HG03280 (cell line): ENCODE measurements at regions not wholly inside any gene's neighbourhood (a gene's known extent, or its start where the extent isn't known, plus 50 kb on each side); places are given as distances from the start of the nearest gene placed in this dataset.

ENCODE experiments used
- ATAC-seq: cut with Tn5 transposase; IDR thresholded peaks from one replicate; pipeline ENCODE4 v1.9.1; 2021; ENCODE audit warnings: mild to moderate bottlenecking, moderate library complexity; ENCODE audit not compliant: unreplicated experiment

DNA sequence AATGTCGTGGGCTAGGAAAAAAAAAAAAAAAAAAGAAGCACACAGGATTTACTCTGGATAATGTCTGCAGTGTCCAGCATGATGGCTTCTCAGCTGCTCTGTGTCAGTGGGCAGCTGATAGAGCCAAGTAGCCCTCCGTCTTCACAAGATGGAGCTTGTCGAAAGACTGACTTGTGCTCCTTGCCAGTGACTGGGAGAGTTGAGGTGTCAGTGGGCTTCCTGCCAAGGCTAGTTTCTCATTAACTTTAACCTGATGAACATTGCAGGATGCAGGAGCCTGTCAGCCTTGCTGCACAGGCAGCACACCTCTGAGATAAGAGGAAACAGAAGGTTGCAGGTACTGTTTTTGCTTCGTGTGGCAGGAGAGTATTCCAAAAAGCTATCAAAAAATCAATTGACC, 171.4 kb upstream of the SGCD start:
- ATAC-seq: no peak

DNA sequence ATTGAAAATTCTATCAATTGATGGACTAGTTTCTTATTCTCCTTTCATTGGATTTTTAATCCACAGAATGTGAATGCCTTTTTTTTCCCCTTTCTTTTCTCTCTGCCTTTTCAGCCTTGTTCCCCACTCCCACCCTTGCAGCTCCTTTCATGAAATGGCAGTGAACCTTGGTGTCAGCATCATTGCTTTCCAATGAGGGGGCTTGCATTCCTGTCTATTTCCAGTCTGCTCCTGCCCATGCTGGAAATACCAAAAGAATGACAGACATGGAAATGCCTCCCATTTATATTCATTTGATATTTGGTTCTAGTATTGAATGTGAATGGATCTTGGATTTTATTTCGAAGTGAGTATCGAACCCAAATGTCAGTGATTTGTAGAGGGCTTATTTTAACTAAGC, 162.7 kb upstream of the SGCD start:
- no peak for ATAC-seq

DNA sequence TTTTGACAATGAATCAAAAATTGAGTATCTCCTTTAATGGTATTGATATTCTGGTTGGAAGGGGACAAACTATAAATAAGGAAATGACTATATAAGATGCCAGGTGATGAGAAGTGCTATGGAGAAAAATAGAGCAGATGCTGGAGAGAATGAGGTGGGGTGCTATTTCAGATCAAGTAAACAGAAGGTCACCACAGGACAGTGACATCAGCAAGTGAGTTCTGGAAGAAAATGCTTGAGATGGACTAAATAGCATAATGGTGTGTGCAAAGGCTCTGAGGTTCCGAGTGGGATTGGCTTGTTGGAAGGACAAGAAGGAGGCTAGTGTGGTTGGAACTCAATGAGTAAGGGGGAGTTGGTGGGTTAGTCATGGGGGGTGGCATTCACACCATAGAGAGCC, 157.5 kb upstream of the SGCD start:
- no peak for ATAC-seq

DNA sequence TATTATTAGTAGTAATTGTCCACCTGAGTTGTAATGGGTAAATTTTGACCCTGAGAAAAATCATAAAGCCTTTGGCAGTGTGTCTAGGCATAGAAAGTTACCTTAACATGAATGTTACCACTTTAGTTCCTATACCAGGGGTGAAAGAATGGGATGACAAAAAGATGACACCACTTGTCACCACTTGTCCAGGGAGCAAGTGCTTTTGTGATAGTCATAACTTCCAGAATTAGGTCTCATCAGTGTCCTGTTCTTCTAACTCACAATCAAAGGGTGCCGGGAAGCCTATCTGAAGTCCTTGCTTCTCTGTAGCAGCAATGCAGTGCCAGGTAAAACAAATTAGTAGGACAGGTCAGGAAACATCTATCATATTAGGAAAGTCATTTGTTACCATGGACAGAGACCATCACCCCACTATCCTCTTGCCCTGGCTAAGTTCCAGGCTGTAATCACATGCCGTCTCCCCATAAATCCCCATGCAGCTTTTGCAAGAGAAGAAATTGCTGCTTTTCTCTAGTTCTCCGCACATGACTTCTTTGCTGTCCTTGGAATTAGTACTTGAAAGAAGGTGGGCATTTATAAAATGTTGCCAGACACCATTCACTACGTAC, 156.5 kb upstream of the SGCD start:
- ATAC-seq: no peak

DNA sequence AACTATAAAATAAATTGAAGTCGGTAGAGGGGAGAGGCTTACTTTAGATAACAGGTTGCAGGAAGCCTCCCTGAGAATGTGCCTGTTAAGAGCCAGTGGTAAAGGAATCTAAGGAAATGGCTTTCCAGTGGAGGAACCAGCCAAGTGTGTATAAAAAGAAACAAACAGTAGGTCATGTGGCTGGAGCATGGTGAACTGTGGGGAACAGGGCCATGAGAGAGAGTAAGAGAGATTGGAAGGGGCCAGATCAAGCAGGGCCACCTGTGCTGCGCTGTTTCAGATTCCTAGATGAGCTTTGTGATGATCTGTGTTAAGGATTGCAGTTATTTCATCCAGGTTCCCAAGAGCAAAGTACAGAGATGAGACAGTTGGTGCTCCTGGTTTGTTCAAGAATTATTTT, 152.7 kb upstream of the SGCD start:
- no peak for ATAC-seq

DNA sequence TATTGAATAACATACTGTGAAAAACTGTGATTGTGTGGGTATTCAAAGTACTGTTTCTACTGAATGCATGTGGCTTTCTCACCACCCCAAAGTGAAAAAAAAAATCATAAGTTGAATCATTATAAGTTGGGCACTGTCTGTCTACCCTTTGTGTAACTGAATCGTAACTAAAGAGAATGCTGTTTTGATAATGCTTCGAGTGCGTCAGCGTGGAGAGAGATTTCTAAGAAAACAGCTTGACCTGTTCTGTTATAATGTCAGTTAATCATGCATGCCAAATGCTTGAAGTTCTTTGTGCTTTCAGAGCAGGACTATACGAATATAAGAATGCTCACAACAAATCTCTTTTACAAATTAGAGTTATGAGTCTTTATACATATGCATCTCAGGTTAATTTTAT, 148.8 kb upstream of the SGCD start:
- no peak for ATAC-seq

DNA sequence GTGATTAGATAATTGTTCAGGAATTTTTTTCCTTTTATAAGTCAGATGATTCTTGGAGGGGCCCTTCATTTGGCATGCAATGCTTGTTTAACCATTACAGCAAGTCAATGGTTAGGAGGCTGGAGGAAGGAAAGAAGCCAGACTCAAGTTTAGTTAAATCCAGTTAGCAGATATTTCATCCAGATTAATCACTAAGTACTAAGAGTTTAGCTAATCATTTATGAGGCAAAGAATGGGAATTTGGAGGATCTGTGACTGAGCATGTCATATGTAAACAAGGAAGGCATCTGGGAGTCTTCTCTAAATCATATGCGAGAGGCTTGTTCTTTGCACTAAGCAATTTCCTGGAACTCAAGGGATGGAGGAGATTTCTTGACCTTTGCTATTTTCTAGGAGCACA, 145.3 kb upstream of the SGCD start:
- ATAC-seq: no peak

DNA sequence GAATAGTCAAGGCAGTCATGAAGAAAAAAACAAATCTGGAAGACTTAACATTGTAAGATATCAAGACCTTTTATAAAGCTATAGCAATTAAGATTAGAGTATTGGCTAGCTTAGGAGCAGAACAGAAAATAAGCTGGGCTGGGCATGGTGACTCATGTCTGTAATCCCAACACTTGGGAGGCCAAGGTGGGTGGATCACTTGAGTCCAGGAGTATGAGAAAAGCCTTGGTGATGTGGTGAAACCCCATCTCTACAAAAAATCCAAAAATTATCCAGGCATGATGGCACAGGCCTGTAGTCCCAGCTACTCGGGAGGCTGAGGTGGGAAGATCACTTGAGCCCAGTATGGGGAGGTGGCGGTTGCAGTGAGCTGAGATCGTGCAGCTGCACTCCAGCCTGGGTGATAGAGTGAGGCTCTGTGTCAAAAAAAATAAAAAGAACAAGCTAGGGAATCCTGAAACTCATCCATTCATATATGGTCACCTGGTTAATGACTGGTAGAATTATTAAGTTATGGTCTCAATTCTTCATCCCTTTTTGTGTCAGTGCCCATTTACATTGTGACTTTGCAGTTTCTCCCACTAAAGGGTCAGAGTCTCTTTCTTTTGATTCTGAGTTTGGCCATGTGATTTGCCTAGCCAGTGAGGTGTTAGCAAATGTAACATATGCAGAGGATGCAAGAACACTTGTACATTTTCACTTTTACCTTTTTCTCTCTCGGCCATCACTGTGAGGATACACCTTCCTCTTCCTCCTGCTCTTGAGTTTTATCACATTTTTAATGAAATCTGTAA, 144.6 kb upstream of the SGCD start:
- ATAC-seq: no peak

DNA sequence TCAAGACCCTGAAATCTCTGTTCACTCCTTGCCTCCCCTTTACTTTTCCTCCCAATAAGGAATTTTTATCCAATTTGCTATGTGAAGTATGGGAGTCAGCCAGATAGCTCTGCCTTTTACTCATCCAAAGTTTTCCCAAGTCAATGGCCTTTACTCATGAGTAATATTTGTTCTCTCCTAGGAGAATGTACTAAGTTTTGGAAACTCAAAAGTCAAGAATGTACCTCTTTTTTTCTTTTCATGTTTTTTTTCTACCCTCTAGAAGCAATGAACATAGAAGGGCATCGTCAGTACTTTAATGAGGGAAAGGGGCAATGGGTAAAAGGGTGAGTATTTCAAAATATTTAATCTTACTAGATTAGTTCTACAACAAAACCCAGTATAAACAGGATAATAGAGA, 140.2 kb upstream of the SGCD start:
- no peak for ATAC-seq

DNA sequence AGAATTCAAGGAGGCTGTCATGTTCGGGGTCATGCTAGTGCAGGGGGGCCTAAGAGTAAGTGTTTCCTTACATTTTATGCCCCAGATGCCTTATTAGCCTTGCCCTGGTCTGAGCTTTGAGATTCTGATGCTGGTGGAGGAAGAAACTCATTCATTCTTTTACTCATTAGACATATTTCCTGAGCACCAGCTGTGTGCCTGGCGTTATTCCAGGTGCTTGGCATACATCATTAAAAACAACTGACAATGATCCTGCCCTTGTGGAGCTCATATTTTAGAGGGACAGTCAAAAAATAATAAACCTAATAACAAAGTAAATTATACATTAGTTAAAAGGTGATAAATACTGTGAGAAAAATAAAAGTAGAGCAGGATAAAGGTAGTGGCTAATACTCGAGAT, 138.9 kb upstream of the SGCD start:
- no peak for ATAC-seq

DNA sequence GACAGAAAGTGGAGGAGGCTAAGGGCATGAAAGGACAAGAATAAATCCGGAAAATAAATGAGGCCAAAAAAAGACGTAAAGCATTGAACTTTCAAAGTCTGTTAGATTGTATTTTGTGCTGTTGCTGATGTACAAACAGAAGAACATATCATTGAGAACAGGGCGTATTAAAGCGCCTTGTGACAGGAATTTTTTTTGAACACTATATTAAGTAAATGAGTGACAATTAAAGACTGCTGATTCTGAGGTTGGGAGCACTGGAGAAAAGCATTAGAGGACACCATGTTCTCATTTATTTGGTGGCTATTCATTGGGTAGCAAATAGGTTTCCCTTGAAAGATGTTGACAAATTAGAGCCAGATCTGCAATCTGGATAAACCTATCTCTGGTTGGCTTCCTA, 137.3 kb upstream of the SGCD start:
- no peak for ATAC-seq

DNA sequence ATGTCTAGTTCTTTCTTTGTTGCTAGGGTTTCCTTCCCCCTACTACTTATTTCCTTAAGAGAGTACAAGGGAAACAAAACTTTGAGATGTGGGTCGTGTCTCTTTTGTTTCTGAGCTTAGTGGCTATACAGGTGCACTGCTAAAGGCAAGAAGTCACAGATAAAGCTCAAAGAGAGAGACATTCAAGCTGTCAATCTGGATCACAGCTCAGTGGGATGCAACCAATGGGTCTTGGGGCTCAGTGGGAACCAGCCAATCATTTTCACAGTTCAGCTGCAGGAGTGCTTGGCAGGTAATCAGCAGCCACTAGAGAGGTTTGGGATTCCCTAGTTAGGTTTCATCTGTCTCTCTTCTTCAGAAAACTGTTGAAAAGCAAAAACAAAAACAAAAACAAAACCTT, 135.4 kb upstream of the SGCD start:
- ATAC-seq: no peak

DNA sequence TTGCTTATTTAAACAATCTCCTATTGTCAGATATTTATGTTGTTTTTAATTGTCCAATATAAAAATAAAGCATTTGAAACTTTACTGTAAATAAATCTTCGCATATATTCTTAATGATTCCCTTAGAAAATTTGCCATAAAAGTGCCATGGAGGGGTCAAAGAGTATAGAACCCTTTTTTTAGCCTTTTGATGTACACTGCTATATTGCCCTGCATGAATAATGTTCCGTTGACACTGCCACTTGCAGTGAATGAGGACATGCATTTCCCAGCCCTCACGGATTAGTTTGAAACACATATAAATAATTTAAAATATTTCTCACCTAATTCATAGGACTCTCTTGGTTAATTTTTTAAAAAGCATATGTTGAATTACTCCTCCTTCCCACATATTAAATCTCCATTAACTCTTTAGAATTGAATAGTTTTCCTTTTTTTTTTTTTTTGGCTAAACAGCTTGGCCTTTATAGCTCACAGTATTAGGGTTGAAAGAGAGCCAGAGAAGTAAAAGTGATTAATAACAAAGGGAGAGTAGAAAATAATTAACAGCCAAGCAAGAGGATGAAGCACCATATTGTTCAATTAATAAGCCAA, 129.8 kb upstream of the SGCD start:
- ATAC-seq: no peak

DNA sequence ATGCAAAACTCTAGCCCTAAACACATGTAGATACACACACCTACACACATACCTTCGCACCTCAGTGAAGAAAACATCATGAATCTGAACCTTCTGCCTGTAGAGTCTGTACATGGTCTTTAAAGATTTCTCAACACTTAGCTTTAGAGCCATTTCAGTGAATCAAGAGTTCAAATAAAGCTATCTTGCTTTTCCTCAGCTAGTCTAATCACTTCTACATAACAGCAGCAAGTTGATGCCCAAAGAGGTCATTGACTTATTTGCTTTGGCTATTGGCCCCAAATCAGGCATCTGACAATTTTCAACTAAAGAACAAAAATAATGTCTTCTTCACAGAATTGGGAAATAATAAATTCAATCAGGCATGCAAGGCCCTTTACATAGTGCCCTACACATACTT, 127.9 kb upstream of the SGCD start:
- ATAC-seq: no peak

DNA sequence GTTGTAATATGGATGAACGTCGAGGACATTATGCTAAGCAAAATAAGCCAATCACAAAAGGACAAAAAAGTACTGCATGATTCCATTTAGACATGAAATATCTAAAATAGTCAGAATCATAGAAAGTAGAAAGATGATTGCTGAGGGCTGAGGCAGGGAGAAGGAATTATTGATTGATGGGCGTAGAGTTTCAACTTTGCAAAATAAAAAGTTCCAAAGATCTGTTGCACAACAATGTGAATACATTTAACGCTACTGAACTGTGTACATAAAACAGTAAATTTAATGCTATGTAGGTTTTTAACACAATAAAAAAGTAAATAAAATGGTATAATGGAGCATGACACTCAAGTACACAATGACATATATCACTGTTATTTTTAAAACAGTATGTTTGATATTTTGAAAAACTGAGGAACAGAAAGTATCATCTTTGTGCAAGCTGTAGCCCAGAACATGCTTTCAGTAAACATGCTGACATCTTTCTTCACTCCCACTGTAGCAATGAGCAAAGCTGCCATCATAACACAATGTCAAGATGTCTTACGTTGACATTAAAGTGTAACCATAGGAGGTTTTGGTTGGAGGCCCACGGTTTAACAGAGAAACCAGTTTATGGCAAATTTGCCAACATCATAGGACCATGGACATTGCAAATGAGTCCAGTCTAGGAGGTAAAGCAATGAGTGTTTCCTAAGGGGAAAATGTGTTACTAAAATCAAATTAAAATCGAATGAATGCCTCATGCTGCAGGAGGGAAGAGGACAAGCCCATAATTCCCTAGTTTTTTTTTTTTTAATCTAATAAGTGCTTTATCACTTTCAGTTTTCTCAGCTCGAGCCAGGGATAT, 125.8 kb upstream of the SGCD start:
- ATAC-seq: no peak

DNA sequence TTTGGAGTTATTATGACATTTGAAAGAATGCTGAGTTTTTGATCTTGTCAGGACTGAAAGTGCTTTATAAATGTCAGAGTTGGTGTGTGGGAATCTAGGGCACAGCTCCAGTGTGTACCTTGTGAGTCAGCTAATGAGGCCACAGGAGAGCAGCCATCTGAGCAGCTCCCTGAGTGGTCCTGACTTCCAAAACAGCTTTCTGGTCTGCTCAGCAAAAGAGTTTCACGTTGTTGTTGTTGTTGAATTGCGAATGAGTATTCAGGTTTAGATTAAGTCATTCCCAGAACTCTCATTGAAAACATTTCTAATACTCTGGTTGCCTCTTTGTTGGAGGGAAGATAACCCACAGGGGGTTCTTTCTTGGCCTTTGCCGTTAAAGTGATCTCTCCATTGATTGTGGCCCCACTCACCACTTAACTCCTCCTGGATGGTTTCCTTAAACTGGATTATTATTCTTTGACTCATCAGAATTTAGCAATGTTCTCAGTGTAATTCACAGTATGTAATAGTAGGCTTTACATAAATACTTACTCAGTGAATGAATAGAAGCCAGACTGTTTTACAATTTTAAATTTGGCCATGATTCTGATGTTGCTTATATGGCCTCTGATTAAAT, 125.1 kb upstream of the SGCD start:
- no peak for ATAC-seq

DNA sequence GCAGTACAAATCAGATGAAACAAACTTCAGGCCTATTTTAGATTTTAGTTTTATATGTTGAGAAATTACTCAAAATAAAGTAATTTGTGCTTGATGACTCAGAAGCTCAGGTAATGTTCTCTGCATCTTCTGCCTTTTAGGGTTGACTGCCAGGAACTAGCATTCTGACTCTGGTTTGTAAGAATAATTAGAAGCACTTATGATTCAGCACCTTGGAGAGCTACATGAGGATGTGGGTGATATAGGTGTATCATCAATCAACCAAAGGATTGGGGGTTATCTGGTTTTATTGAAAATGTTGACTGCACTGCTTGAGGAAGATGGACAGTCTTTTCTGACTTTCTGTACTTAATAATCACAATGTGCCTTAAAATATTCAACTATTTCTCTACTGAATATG, 118.7 kb upstream of the SGCD start:
- ATAC-seq: no peak

DNA sequence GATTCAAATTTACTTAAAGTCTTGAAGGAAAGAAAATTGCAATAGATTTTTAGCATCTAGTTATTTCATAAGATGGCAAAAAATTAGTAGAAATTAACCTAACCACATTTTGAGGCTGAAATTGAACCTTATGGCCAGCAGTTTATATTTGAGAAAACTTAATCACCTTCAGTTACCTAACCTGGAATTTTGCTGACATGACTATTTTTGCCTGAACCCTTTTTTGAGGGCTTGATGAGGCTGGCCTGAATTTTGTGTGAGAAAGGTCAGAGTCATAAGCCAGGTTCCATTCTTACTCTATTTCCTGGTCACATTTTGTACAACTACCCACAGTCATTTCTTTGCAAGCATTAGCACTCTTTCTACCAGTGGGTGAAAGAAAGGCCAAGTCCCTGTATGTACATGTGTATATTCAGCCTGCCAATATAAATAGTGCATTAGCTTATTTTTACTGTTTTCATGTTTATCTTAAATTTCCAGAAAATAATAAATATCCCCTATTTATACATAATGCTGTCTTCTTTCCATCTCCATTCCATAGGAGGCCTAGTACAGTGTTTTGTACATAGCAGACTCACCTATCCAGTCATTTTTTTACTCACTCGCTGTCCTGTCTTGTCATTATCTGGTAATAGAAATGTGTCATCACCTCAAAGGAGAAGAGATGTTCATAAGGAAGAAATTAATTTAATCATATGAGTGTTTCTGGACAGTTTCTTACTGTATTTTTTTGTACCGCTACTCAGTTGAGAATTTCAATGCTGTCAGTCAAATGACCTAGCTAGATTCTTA, 108.4 kb upstream of the SGCD start:
- no peak for ATAC-seq

DNA sequence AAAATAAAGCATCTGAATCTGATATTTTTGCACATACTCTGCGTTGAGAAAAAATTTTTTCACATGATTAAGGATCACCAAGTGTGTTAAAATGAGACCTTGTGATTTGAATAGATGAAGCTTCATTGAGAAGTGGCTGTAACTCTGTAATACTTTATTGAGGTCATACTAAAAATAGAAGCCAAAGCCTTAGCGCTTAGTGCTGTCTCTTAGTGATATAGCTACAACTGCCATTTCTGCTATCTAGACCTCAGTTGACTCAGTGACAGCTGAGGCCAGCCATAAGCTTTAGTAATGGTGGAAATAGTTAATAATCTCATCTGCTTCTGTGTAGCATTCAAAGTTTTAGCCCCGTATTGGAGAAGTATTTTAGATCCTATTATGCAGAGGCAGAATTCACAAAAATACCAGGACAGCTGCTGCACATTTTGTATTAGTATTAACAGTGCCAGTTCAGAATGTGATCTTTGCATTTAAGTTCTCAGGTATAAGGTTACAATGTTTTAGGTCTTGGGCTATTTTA, 107.4 kb upstream of the SGCD start:
- no peak for ATAC-seq

DNA sequence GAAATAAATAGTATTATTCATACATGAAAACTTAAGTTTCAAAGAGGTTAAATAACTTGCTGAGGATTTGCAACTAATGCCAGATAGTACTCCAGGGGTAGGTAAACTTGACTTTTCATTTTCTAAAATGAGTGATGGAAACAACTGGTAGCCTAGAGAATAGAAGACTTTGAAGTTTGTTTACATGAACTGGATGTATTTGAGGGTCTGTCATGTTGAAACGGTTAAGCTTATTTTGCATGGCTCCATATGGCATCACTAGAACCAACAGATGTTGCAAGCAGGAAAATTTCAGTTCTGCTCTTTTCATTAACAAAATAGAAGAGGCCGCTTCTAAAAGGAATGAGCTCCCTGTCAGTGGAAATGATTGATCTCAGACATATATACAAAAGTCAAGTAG, 105.1 kb upstream of the SGCD start:
- ATAC-seq: no peak
